IPS-18a (cell line): ENCODE measurements at regions not wholly inside any gene's neighbourhood (a gene's known extent, or its start where the extent isn't known, plus 50 kb on each side); places are given as distances from the start of the nearest gene placed in this dataset.

Experiments used
- H3K27ac ChIP-seq: one replicate; pipeline ENCODE4 v1.5.1; 2013; ENCODE audit warnings: low read length
- H3K27me3 ChIP-seq: one replicate; pipeline ENCODE4 v1.6.1; 2013; ENCODE audit warnings: mild to moderate bottlenecking, low read length; ENCODE audit not compliant: control insufficient read depth, insufficient read depth
- H3K36me3 ChIP-seq: one replicate; pipeline ENCODE4 v1.6.1; 2013; ENCODE audit warnings: low read depth, low read length; ENCODE audit not compliant: control insufficient read depth
- H3K4me1 ChIP-seq: one replicate; pipeline ENCODE4 v1.6.1; 2013; ENCODE audit warnings: low read depth, low read length; ENCODE audit not compliant: control insufficient read depth
- H3K4me3 ChIP-seq: one replicate; pipeline ENCODE4 v1.5.1; 2013; ENCODE audit warnings: low read length
- H3K9ac ChIP-seq: one replicate; pipeline ENCODE4 v1.6.1; 2013; ENCODE audit warnings: mild to moderate bottlenecking, low read length, moderate library complexity
- H3K9me3 ChIP-seq: one replicate; pipeline ENCODE4 v1.6.1; 2013; ENCODE audit warnings: low read depth, low read length; ENCODE audit not compliant: control insufficient read depth

- H3K9me3 ChIP-seq: no peaks in the 10 kb centered on the region
- H3K36me3 ChIP-seq: no peaks in the 10 kb centered on the region
- peaks cover 10% of the 10 kb centered on the region for H3K4me1 ChIP-seq
- H3K4me3 ChIP-seq: no peak overlapping the region
- H3K27ac ChIP-seq: no peak overlapping the region
- no peak overlapping the region for H3K9ac ChIP-seq
- no peaks in the 10 kb centered on the region for H3K27me3 ChIP-seq
Observed at GRCh38 chr14:104421401-104421821, 158.2 kb upstream of the C14orf180 start.

DNA sequence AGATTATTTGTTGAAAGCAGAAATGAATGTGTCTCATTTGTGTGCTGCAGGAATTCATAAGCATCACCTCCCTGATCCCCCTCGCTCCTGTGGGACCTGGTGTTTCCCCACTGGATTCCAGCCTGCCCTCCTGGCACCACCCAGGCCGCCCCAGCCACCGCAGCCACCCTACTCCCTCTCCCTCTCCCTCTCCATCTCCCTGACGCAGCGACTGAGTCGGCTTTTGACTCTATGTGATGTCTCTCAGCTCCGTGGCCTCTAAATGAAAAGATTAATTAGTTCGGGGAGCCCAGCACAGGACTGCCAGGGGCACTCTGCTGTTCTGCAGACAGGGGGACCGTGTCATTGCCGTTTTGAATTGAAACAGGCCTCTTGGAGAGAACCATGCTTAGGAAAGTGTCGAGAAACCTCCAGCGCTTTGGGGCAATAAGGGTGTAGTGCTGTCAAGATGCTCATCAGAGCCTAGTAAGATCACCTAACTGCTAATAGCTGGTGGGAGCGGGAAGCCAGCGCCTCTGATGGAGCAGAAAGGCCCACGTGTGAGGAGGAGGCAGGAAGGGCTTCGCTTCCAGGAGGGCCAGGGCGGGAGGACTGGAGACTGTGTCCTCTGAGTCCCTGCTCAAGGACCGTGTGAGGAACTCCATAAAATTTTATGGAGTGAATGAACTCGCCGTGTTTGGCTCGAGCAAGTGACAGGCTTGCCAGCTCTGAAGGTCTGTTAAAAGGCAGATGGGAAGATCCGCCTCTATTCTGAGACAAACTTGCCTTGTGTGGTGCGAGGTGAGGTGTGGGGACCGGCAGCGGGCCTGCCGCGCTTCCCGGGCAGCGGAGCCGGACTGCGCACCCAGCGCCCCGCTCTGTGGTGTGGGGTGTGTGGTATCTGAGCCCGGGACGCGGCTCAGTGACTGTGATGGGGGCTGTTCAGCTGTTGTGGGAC, 157.4 kb upstream of the C14orf180 start:
- H3K9ac ChIP-seq: no peak overlapping the region

GRCh38 chr14:104422837-104423681, 156.5 kb upstream of the C14orf180 start:
- Histone ChIP-seq H3K4me1 (peaks cover 10% of the 10 kb centered on the region), H3K36me3 (no peaks in the 10 kb centered on the region), H3K9ac (no peak overlapping the region), H3K4me3 (no peak overlapping the region), H3K9me3 (no peaks in the 10 kb centered on the region), H3K27ac (no peak overlapping the region), H3K27me3 (no peaks in the 10 kb centered on the region)

More for the DNA sequence above, 157.4 kb upstream of the C14orf180 start:
- Histone ChIP-seq H3K4me1 (peaks cover 10% of the 10 kb centered on the region), H3K36me3 (no peaks in the 10 kb centered on the region), H3K27ac (no peak overlapping the region), H3K9me3 (no peaks in the 10 kb centered on the region), H3K27me3 (no peaks in the 10 kb centered on the region), H3K4me3 (no peak overlapping the region)

DNA sequence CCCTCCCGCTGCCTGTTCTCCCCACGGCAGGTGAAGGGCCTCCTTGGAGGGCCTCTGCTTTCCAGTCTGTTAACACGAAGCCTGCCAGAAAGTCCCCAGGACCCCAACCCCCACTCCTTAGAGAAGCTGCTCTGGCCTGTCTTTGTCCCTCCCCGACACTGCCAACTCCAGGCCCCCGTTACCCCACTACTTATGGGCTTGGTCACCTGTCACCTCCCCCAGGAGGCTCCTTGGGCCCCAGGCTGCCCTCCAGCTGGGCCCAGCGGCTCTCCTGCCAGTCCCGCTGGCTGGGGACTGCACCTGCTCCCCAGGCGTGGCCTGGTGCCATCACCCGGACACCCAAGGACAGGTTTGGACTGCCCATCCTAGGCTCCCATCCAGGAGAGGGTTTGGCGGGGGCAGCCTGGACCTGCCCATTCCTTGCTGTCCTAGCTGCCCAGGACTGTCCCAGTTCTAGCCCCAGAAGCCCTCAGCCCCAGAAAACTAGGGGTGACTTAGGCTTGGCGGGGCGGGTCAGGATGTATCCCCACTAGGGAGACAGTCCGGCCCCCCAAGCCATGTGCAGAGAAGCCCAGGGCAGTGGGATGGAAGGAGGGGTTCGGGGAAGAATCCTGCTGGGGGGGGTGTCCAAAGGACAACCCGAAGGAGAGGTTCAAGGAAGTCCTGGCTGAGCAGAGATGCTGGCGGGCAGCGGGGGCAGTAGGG, 155.7 kb upstream of the C14orf180 start:
- no peaks in the 10 kb centered on the region for H3K36me3 ChIP-seq
- no peak overlapping the region for H3K27ac ChIP-seq
- H3K9ac ChIP-seq: no peak overlapping the region
- no peaks in the 10 kb centered on the region for H3K9me3 ChIP-seq
- H3K27me3 ChIP-seq: no peaks in the 10 kb centered on the region
- H3K4me1 ChIP-seq: peaks cover 7% of the 10 kb centered on the region
- no peak overlapping the region for H3K4me3 ChIP-seq

- Histone ChIP-seq H3K27me3 (no peaks in the 10 kb centered on the region), H3K9me3 (no peaks in the 10 kb centered on the region), H3K36me3 (no peaks in the 10 kb centered on the region), H3K27ac (no peak overlapping the region), H3K4me1 (peaks cover 4% of the 10 kb centered on the region), H3K4me3 (no peak overlapping the region), H3K9ac (no peak overlapping the region)
Observed at GRCh38 chr14:104424406-104425072, 155.0 kb upstream of the C14orf180 start.

- H3K36me3 ChIP-seq: no peaks in the 10 kb centered on the region
- H3K4me3 ChIP-seq: no peak overlapping the region
- no peaks in the 10 kb centered on the region for H3K27me3 ChIP-seq
- no peaks in the 10 kb centered on the region for H3K9me3 ChIP-seq
- no peak overlapping the region for H3K27ac ChIP-seq
- H3K9ac ChIP-seq: no peak overlapping the region
- no peaks in the 10 kb centered on the region for H3K4me1 ChIP-seq
Observed at GRCh38 chr14:104425171-104425681, 154.3 kb upstream of the C14orf180 start.

- Histone ChIP-seq H3K9me3 (no peaks in the 10 kb centered on the region), H3K27me3 (no peaks in the 10 kb centered on the region), H3K36me3 (no peaks in the 10 kb centered on the region), H3K4me3 (no peak overlapping the region), H3K27ac (no peak overlapping the region), H3K4me1 (no peaks in the 10 kb centered on the region), H3K9ac (no peak overlapping the region)
Observed at GRCh38 chr14:104425763-104426646, 153.6 kb upstream of the C14orf180 start.

DNA sequence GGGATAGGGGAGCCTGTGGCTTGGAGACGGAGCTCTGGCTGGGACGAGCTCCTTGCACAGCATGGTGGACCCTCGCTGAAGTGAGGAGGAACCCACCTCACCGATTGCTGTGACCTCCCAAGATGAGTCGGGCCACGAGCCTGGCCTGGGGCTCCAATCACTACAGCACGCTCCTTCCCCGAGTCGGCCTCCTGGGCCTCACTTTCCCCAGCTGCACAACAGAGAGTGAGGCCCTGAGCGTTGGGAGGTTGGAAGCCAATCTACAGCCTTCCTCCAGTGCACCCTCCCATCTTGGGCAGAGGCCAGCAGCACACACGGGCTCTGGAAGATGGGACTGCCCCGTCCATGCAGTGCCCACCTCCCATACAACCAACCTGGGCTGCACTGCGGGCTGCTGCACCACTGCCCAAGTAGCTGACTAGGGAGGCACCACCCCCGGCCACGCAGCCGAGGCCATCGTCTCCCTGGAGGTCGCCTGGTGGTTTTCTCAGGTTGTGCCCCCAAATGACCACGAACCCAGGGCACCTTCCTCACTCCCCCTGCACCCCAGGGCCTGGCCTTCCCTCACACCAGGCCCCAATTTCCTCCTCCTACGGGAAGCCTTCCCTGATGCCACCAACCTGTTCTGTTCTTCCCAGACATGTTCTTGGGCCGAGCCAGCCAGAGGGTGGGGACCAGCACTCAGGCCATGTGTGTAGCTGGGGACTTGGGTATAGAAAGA, 152.3 kb upstream of the C14orf180 start:
- Histone ChIP-seq H3K4me3 (no peak overlapping the region), H3K4me1 (no peaks in the 10 kb centered on the region), H3K36me3 (no peaks in the 10 kb centered on the region), H3K27me3 (no peaks in the 10 kb centered on the region), H3K27ac (no peak overlapping the region), H3K9me3 (no peaks in the 10 kb centered on the region), H3K9ac (no peak overlapping the region)

- H3K27me3 ChIP-seq: no peaks in the 10 kb centered on the region
- H3K4me3 ChIP-seq: no peak overlapping the region
- no peak overlapping the region for H3K9ac ChIP-seq
- no peak overlapping the region for H3K27ac ChIP-seq
- H3K4me1 ChIP-seq: no peaks in the 10 kb centered on the region
- H3K9me3 ChIP-seq: no peaks in the 10 kb centered on the region
- H3K36me3 ChIP-seq: no peaks in the 10 kb centered on the region
Observed at GRCh38 chr14:104428333-104428851, 151.2 kb upstream of the C14orf180 start.
